ENCODE measurements at regions not wholly inside any gene's neighbourhood (a gene's known extent, or its start where the extent isn't known, plus 50 kb on each side); places are given as distances from the start of the nearest gene placed in this dataset.

GRCh38 chr16:6095414-6095813, 997.8 kb upstream of the EEF2KMT start:
- TF ChIP-seq CTCF (conservative IDR thresholded peaks at IDR 0.05; ENCODE audit: low read depth, low read length): no peak
- H3K4me3 ChIP-seq (ENCODE audit: low read length): no peak overlapping the region
- DNase-seq (ENCODE audit: low read depth): no peak

DNA sequence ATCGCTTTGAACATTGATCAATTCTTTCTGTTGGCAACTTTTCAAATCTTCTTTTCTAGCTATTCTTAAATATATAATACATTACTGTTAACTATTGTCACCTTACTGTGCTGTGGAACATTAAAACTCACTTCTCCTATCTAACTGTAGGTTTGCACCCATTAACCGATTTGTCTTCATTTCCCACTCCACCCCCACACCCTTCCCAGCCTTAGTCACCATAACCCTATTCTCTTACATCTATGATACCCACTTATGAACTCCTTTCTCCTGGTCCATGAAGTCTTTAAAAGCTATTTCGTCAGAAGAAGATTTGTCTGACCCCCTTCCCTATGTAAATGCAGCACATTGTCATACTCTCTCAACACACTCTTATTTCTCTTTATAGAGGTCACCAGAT, 993.4 kb upstream of the EEF2KMT start:
- no peak for TF ChIP-seq CTCF (conservative IDR thresholded peaks at IDR 0.05; ENCODE audit: low read depth, low read length)
- no peak overlapping the region for H3K4me3 ChIP-seq (ENCODE audit: low read length)
- no peak for DNase-seq (ENCODE audit: low read depth)

- TF ChIP-seq CTCF (conservative IDR thresholded peaks at IDR 0.05; ENCODE audit: low read depth, low read length): peak; percentile 71
- no peak overlapping the region for H3K4me3 ChIP-seq (ENCODE audit: low read length)
- no peak for DNase-seq (ENCODE audit: low read depth)
Measured at GRCh38 chr16:6081320-6081976, 983.9 kb upstream of the EEF2KMT start.

DNA sequence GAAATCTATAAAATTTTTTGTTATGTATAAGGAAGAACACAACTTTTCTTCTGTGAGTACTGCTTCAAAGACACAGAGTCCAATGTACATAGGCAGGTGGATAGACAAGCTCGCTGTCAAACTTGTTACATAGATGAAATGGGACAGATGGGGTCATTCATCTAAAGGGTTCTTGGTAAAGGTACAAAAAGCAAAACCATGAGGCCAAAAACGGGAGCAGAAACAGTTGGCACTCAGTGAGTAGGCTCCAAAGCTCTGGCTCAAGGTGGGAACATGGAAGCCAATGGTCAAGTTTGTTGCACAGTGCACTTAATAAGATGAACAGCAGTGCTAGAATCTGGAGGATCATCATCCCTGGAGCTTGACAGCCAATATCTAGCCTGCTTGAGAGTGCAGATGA, 979.0 kb upstream of the EEF2KMT start:
- H3K4me3 ChIP-seq (ENCODE audit: low read length): no peak overlapping the region
- no peak for TF ChIP-seq CTCF (conservative IDR thresholded peaks at IDR 0.05; ENCODE audit: low read depth, low read length)
- DNase-seq (ENCODE audit: low read depth): no peak

GRCh38 chr16:6068063-6068462, 970.5 kb upstream of the EEF2KMT start:
- no peak for TF ChIP-seq CTCF (conservative IDR thresholded peaks at IDR 0.05; ENCODE audit: low read depth, low read length)
- no peak for DNase-seq (ENCODE audit: low read depth)
- no peak overlapping the region for H3K4me3 ChIP-seq (ENCODE audit: low read length)

DNA sequence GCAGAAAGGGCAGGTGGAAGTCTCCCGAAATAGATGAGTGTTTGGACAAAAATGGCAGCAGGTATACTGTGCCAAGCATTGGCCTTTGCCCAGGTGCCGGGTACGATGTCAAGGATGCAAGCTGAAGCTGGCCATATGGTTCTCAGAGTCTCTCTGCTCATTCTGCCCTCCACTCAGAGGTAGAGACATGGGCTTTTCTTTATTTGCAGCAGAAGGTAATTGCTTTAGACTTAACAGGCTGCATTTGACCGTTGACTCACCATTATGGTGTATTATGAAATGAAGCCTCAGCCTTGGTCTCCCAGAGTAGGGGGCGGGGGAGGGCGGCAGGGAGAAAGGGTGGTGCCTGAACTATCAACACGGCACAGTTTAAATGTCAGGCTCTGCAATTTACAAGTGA, 969.1 kb upstream of the EEF2KMT start:
- no peak for DNase-seq (ENCODE audit: low read depth)
- TF ChIP-seq CTCF (conservative IDR thresholded peaks at IDR 0.05; ENCODE audit: low read depth, low read length): no peak

GRCh38 chr16:6063526-6063925, 965.9 kb upstream of the EEF2KMT start:
- TF ChIP-seq CTCF (conservative IDR thresholded peaks at IDR 0.05; ENCODE audit: low read depth, low read length): no peak
- DNase-seq (ENCODE audit: low read depth): no peak
- H3K4me3 ChIP-seq (ENCODE audit: low read length): no peak overlapping the region

More for the DNA sequence above, 969.1 kb upstream of the EEF2KMT start:
- no peak overlapping the region for H3K4me3 ChIP-seq (ENCODE audit: low read length)
